DMS 273 treated with DMSO at 0.1 percent for 48 hours (cell line): ENCODE measurements at regions not wholly inside any gene's neighbourhood (a gene's known extent, or its start where the extent isn't known, plus 50 kb on each side); places are given as distances from the start of the nearest gene placed in this dataset.

Source experiments
- DNase-seq: peaks from one replicate; lab custom pipeline; 2025; lab: John Stamatoyannopoulos, UW

DNA sequence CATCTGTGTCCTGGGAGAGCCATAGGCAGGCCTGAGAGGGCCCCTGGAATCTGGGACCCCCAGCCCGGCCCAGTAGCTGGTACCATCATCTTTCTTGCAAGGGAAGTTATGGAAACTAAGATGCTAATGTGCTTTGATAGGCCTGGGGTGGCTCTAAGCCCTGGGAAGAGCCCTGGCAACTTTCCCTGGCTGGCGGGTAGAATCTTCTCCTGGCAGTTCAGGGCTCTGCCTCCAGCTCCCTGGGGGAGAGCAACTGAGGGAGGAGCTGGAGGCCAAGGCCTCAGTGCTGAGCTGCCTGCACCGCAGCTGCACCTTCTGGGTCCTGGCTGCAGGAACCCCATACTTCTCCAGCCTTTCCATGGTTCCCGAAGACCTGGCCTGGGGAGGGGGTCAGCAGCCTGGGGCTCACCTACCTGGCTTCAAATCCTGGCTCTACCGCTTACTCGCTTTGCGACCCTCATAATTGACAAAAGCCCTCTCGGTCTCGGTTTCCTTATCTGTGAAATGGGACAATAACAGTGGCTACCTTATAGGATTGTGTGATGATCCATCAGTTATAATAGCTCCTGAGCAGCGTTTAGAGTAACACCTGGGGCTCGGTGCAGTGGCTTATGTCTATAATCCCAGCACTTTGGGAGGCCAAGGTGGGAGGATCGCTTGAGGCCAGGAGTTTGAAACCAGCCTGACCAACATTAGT is 333.7 kb downstream of the SEC14L1 start:
- no peak for DNase-seq

DNA sequence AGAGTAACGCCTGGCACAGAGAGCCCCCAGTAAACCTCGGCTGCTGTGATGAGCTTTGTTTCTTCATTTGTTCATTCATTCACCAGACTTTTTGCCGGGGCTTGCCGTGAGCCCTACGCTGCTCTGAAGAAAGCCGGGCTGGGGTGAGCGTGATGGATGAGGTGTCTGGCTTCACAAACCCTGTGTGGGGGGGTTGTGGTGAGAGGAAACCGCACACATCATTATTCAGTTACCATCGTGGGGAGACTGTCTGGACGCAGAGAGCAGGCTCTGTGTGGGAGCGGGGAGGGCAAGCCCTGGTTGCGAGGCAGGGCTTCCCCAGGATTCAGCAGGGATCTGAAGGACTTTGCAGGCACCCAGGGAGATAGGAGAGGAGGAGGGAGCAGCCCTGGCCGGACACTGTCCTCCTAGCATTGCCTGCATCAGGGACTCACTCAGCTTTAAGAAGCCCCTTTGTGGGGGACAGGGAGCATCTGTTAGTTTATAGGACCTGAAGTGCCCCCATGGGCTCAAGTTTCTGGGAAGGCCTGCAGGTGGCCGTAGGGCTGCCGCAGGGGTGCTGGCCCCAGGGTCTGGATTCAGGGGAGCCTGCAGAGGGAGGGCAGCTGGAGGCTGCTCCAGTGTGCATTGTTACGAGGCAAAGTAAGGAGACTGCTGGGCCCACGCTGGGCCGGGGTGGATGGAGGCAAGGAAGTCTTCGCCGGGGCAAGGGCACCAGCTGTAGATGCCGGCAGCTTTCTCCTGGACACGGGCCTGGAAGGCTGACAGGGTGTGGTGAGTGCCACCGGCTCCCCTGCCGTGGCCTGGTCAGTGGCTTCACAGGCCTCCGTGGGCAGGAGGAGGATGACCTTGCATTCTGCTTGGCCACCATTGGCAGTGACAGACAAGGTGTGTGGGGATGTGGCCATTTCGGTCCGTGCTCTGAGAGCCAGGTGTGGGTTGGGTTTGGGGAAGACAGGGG is 334.5 kb downstream of the SEC14L1 start:
- no peak for DNase-seq

DNA sequence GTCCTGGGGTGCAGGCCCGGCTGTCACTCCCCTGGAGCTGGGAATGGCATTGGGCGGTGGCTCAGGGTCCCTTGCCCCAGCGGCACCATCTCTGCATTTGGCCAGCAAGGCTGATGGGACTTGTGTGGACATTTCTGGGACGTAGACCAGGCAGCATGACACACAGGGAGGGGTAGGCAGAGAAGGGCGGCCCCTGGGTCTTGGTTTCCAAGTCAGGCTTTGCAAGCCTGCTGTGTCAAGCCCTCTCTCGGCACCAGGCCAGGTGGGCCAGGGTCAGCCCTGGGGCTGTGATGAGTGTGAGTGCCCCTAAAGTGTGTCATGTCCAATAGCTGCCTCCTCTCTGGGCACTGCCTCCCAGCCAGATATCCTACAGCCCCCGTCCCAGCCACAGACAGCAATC is 335.2 kb downstream of the SEC14L1 start:
- DNase-seq: no peak

GRCh38 chr17:77476498-77476897 is 335.7 kb downstream of the SEC14L1 start:
- DNase-seq: no peak

GRCh38 chr17:77476931-77477805 is 336.4 kb downstream of the SEC14L1 start:
- no peak for DNase-seq

DNA sequence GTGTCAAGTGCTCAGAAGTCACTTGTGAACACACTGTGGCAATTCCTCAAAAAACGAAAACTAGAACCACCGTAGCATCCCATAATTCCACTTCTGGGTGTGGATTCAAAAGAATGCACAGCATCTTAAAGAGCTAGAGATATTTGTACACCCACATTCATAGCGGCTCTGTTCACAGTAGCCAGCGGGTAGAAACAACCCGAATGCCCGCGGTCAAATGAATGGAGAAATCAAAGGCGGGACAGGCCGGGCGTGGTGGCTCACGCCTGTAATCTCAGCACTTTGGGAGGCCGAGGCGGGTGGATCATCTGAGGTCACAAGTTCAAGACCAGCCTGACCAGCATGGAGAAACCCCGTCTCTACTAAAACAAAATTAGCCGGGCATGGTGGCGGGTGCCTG is 337.5 kb downstream of the SEC14L1 start:
- DNase-seq: no peak

- DNase-seq: no peak
Observed at GRCh38 chr17:77478899-77479298, 338.1 kb downstream of the SEC14L1 start.

- no peak for DNase-seq
Observed at GRCh38 chr17:77479372-77480198, 338.8 kb downstream of the SEC14L1 start.

- DNase-seq: no peak
Observed at GRCh38 chr17:77480199-77480508, 339.4 kb downstream of the SEC14L1 start.

DNA sequence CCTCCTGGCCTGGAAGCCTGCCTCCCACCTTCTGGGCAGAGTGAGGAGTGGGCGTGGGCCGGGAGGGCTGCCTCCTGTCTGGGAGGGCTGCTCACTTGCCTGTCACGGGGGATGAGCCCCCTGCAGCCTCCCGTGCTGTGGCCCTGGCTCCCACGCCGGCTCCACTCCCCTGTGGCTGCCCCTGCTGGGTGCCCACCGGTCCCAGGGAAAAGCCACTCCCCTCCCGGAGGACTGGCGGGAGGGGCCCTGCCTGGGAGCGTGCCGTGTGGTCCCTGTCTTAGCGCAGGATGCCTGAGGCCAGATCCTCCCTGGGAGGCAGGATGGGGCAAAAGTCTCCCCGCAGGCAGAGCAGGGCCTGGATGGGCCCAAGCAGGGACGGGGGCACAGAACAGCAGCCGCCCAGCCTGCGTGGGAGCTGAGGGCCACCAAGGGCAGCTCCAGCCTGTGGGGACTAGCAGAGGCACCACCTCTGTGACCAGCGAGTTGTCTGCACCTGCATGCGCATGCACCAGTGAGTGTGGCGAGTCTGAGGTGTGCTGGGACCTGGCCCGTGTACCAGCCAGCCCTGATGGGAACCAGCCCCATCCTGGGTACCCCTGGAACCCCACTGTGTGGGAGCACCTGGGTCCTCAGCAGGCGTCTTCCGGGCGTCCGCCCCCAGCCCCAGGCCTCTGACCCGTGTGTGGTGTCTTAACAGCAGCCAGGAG is 339.9 kb downstream of the SEC14L1 start:
- no peak for DNase-seq

DNA sequence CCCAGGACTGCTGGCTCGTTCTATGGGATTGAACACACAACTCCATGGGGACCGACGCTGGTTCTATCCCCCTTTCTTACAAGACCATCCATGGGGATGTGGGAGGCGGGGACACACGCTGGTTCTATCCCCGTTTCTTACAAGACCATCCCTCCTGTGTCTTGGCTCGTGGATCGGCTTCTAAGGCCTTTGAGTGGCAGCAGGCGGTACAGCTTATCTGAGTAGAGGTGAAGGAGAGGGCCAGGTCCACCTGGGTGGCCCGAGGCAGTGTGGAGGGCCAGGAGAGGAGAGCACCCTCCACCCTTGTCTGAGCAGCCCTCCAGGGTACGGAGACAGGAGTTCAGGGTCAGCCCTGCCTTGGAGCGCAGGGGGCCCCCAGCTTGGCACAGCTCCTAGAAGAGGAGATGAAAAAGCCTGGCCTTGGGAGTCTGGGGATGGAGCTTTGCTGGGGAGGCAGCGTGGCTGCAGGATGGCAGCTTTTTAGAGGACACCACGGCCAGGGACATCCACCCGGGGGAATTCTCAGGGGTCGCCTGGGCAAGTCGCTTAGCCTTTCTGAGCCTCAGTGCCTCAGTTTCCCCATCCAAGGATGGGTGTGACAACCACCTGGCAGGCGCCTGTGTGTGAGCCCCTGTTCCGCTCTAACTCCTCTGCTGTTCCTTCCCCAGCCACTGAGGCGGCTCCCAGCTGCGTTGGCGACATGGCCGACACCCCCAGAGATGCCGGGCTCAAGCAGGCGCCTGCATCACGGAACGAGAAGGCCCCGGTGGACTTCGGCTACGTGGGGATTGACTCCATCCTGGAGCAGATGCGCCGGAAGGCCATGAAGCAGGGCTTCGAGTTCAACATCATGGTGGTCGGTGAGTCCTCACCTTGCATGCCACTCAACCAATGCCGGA is 341.0 kb downstream of the SEC14L1 start:
- DNase-seq: no peak

DNA sequence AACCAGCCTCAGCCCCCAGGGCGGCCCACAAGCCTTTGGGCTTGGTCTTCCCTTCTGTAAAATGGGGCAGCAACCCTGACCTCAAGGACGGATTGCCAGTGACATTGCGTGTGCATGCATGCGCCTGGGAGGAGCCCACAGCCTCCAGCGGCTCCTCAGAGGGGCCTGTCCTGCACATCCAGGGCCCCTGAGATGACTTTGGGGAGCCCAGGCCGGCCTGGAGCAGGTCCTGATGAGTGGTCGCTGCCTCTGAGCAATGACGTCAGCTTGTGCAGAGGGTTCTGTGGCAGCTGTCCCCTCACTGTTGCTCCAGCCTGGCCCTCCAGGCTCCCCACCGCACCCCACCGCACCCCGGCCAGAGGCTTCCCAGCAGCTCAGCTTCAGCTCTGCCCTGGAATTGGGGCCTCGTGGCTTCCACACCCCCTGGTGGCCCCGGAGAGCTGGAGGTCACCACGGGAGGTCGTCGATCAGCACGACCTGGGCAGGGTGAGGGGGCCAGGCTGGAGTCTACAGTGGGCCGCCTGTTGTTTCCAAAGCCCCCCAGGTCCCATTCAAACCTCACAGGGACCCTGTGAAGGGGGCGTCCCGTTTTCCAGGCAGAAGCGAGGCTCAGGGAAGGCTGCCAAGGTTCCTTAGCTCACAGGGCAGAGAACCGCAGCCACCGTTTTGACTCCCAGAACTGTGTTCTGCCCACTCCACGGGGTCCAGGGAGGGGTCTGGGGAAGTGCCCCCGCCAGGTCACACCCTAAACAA is 341.8 kb downstream of the SEC14L1 start:
- no peak for DNase-seq

GRCh38 chr17:77483128-77483598 is 342.4 kb downstream of the SEC14L1 start:
- DNase-seq: no peak

DNA sequence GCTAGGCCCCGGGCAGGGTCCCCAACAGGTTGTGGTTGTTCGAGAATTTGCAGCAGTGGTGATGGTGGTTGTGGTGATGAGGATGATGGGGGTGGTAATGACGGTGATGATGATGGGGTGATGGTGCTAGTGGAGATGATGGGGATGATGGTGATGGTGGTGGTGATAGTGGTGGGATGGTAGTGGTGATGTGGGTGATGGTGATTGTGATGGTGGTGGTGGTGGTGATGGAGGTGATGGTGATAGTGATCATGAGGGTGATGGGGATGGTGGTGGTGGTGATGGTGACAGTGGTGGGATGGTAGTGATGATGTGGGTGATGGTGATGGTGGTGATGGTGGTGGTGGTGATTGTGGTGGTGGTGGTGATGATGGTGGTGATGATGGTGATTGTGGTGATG is 343.3 kb downstream of the SEC14L1 start:
- no peak for DNase-seq

GRCh38 chr17:77485089-77485833 is 344.5 kb downstream of the SEC14L1 start:
- no peak for DNase-seq

DNA sequence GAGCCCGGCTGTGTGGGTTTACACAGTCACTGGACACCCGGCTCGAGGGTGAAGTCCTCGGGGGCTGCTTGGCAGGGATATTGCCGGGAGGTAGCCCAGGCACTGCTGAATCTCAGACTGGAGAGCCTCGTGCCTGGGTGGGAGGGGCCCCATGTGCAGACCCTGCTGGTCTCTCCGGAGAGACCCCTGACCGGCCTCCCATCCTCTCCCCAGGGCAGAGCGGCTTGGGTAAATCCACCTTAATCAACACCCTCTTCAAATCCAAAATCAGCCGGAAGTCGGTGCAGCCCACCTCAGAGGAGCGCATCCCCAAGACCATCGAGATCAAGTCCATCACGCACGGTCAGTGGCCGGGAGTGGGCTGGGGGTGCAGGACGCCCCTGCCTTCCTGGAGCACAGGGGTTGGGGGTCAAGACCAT is 346.5 kb downstream of the SEC14L1 start:
- no peak for DNase-seq

- DNase-seq: no peak
Observed at GRCh38 chr17:77487677-77488530, 347.1 kb downstream of the SEC14L1 start.
